K562 (cell line): ENCODE measurements at regions not wholly inside any gene's neighbourhood (a gene's known extent, or its start where the extent isn't known, plus 50 kb on each side); places are given as distances from the start of the nearest gene placed in this dataset.

ENCODE experiments used
- ATAC-seq: fragments of 200-7000 bp; cut with Tn5 transposase; 3 replicates; pipeline ENCODE4 v1.9.1; 2020; ENCODE audit warnings: moderate library complexity
- BruUV-seq: library from RNA; stranded (reverse); fragments of 400-500 nt; replicated peaks from 2 replicates; lab custom pipeline; 2021; lab: Mats Ljungman, UMichigan
- CTCF ChIA-PET: fragments of 300-600 bp; formaldehyde crosslinking; extraction: SDS; loops from one replicate; lab custom pipeline; 2021; ENCODE audit warnings: low intra/inter-chr PET ratio; lab: Yijun Ruan, JAX
- POLR2A ChIA-PET: fragments of 300-600, 350-650 bp; sonication (Branson Sonifier 250); formaldehyde crosslinking; extraction: SDS; loops from one replicate; lab custom pipeline; 2021; ENCODE audit warnings: antibody characterized with exemption, inconsistent platforms; lab: Yijun Ruan, JAX
- DNase-seq, 4 experiments: peaks; one replicate each; pipeline versions ENCODE4 v3.0.0 to v3.0.0-alpha.2; 2011 to 2018; ENCODE audit warnings: low spot score in 3 of 4, mixed read lengths in 3 of 4; ENCODE audit errors: extremely low read depth in 1 of 4
- FAIRE-seq: peaks from 2 replicates; lab custom pipeline; 2011; peaks lifted over from hg19 to GRCh38; lab: Jason Lieb, UNC
- H2AFZ ChIP-seq: 2 replicates; pipeline ENCODE4 v1.6.0; 2011; ENCODE audit warnings: low read depth, low read length, control low read depth, inconsistent platforms
- H3K27ac ChIP-seq: fragments of 200-600 bp; 3 replicates; pipeline ENCODE4 v1.8.0; 2011; ENCODE audit warnings: low read depth, mild to moderate bottlenecking, control low read depth, inconsistent platforms, low read length, moderate library complexity, mixed read lengths; ENCODE audit errors: extremely low read depth
- H3K27me3 ChIP-seq, 2 experiments: fragments of 300-600 bp in 1 of 2; 2 replicates in 1 of 2; 3 replicates in 1 of 2; pipeline versions ENCODE4 v1.6.0 to v1.8.0; 2011; ENCODE audit warnings: inconsistent platforms in 2 of 2, low read length in 2 of 2, mild to moderate bottlenecking in 1 of 2, mixed read lengths in 1 of 2, moderate library complexity in 1 of 2; ENCODE audit not compliant: control insufficient read depth in 2 of 2, insufficient read depth in 2 of 2
- H3K36me3 ChIP-seq: fragments of 300-600 bp; 3 replicates; pipeline ENCODE4 v1.8.0; 2011; ENCODE audit warnings: mild to moderate bottlenecking, low read length, inconsistent platforms; ENCODE audit not compliant: control insufficient read depth, insufficient read depth
- H3K4me1 ChIP-seq, 2 experiments: fragments of 200-600 bp in 1 of 2; replicated peaks in 1 of 2; 2 replicates in 1 of 2; 3 replicates in 1 of 2; pipeline versions ENCODE4 v1.5.1 to v1.8.0; 2011; ENCODE audit warnings: inconsistent platforms in 2 of 2, low read length in 2 of 2, mild to moderate bottlenecking in 1 of 2, mixed read lengths in 1 of 2, moderate library complexity in 1 of 2; ENCODE audit not compliant: control insufficient read depth in 2 of 2, insufficient read depth in 2 of 2
- H3K4me2 ChIP-seq: 2 replicates; pipeline ENCODE4 v1.6.1; 2011; ENCODE audit warnings: low read length, control low read depth, inconsistent platforms, mixed read lengths; ENCODE audit not compliant: insufficient read depth
- H3K4me3 ChIP-seq: fragments of 200-600 bp; sonication (generic), shearing (Covaris generic); 2 replicates; pipeline ENCODE4 v1.5.1; 2016; ENCODE audit warnings: control low read depth, inconsistent platforms
- H3K79me2 ChIP-seq: fragments of 200-600 bp; 3 replicates; pipeline ENCODE4 v1.8.0; 2011; ENCODE audit warnings: low read length, inconsistent platforms; ENCODE audit not compliant: control insufficient read depth, insufficient read depth
- H3K9ac ChIP-seq, 2 experiments: 2 replicates each; pipeline versions ENCODE4 v1.6.0 to v1.6.1; 2011; ENCODE audit warnings: low read depth in 2 of 2, low read length in 2 of 2, control low read depth in 1 of 2, inconsistent platforms in 1 of 2, mild to moderate bottlenecking in 1 of 2, mixed read lengths in 1 of 2; ENCODE audit not compliant: insufficient read depth in 1 of 2
- H3K9me1 ChIP-seq: one replicate; pipeline ENCODE4 v1.6.0; 2011; ENCODE audit warnings: inconsistent platforms, mild to moderate bottlenecking, low read length, moderate library complexity; ENCODE audit not compliant: control insufficient read depth, insufficient read depth
- H3K9me3 ChIP-seq: replicated peaks from 2 replicates; pipeline ENCODE4 v1.5.1; 2011; ENCODE audit warnings: low read depth, low read length, inconsistent platforms; ENCODE audit not compliant: control insufficient read depth, insufficient read depth
- H4K20me1 ChIP-seq: replicated peaks from 2 replicates; pipeline ENCODE4 v1.6.1; 2011; ENCODE audit warnings: low read length, inconsistent platforms, mixed read lengths; ENCODE audit not compliant: control insufficient read depth, insufficient read depth
- ATF4 ChIP-seq: fragments of 450-650 bp; formaldehyde crosslinking; IDR thresholded peaks from 2 replicates; pipeline ENCODE4 v1.4.0; 2022; ENCODE audit warnings: mild to moderate bottlenecking, moderate library complexity
- FUS ChIP-seq: fragments of 200-400 bp; formaldehyde crosslinking; optimal IDR thresholded peaks from 2 replicates; pipeline ENCODE3; 2017; ENCODE audit warnings: low read depth, low read length
- ZBTB2 ChIP-seq: fragments of 450-650 bp; IDR thresholded peaks from 2 replicates; pipeline ENCODE4 v1.6.1; 2016; ENCODE audit warnings: antibody characterized with exemption
- WGBS: fragments of 100-300 bp; shearing (Covaris generic); methylation state at CpG from one replicate; pipeline ENCODE4 v1.1.6; 2016; ENCODE audit warnings: low coverage, mixed read lengths; ENCODE audit not compliant: insufficient coverage; ENCODE audit errors: missing lambda C conversion rate; 5-methylcytosine and 5-hydroxymethylcytosine counted together
- in situ Hi-C: fragments of 300-500 bp; cut with MboI; formaldehyde crosslinking; loops from 4 replicates; pipeline ENCODE4 v1.15.0; 2018; ENCODE audit warnings: inconsistent platforms, mixed read lengths
- intact Hi-C: fragments of 100-400 bp; cut with micrococcal nuclease; formaldehyde crosslinking; loops from 2 replicates; pipeline ENCODE4 v1.14.2; 2022
- TF ChIP-seq, protein P1 (sequence below), 2 experiments: IDR thresholded peaks; 2 replicates each; pipeline ENCODE4 v1.6.1; 2012; ENCODE audit warnings: improper control_type of control experiment in 2 of 2, low read depth in 2 of 2, low read length in 2 of 2, borderline replicate concordance in 1 of 2

DNA sequence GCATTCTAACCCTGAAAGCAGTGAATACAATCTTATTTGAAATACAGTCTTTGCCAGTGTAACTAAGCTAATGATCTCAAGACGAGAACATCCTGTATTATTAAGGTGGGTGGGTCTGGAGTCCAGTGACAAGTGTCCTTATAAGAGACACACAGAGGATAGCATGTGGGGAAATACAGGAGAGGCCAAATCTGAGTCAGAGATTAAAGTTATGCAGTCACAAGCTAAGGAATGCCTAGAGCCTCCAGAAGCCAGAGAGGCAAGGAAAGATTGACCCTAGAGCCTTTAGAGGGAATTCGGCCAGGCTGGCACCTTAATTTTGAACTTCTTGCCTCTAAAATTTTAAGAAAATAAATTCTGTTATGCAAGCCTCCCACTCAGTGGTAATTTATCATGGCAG is 87.5 kb upstream of the HGF start:
- Histone ChIP-seq H3K9me3 (no peaks in the 10 kb centered on the region), H3K36me3 (no peaks in the 10 kb centered on the region), H3K27me3 (no peaks in the 10 kb centered on the region), H3K4me2 (no peak overlapping the region), H3K9me1 (no peaks in the 10 kb centered on the region), H3K4me3 (no peak overlapping the region), H4K20me1 (no peaks in the 10 kb centered on the region), H3K9ac (no peak overlapping the region), H3K27ac (no peak overlapping the region), H3K4me1 (no peaks in the 10 kb centered on the region), H2AFZ (no peak overlapping the region), H3K79me2 (no peaks in the 10 kb centered on the region)
- no peak for ATAC-seq
- TF ChIP-seq FUS (no peak), ZBTB2 (no peak), ATF4 (CRISPR knock-in tag) (no peak)
- TF ChIP-seq, protein P1, sequence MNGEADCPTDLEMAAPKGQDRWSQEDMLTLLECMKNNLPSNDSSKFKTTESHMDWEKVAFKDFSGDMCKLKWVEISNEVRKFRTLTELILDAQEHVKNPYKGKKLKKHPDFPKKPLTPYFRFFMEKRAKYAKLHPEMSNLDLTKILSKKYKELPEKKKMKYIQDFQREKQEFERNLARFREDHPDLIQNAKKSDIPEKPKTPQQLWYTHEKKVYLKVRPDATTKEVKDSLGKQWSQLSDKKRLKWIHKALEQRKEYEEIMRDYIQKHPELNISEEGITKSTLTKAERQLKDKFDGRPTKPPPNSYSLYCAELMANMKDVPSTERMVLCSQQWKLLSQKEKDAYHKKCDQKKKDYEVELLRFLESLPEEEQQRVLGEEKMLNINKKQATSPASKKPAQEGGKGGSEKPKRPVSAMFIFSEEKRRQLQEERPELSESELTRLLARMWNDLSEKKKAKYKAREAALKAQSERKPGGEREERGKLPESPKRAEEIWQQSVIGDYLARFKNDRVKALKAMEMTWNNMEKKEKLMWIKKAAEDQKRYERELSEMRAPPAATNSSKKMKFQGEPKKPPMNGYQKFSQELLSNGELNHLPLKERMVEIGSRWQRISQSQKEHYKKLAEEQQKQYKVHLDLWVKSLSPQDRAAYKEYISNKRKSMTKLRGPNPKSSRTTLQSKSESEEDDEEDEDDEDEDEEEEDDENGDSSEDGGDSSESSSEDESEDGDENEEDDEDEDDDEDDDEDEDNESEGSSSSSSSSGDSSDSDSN (IDR thresholded peaks at IDR 0.05; ENCODE audit: borderline replicate concordance in 1 of 2, low read depth in 2 of 2, low read length in 2 of 2), result no peak
- FAIRE-seq, result no peak
- DNase-seq, result no peak
- CTCF ChIA-PET, result no interaction called here
- in situ Hi-C loops (no loop called here), intact Hi-C loops (no loop called here)
- BruUV-seq, result no TSS peak
- WGBS, result 9% methylated on average over 2 of the region's 2 CpGs
- POLR2A ChIA-PET, result no interaction called here
